C4-2B (cell line): ENCODE measurements at regions not wholly inside any gene's neighbourhood (a gene's known extent, or its start where the extent isn't known, plus 50 kb on each side); places are given as distances from the start of the nearest gene placed in this dataset.

Source experiments
- ZFX ChIP-seq: fragments of 450-650 bp; IDR thresholded peaks from 2 replicates; pipeline ENCODE4 v1.6.1; 2017
- TF ChIP-seq, protein P1 (sequence below): fragments of 450-650 bp; conservative IDR thresholded peaks from 2 replicates; pipeline ENCODE4 v1.5.1; 2017; ENCODE audit warnings: mild to moderate bottlenecking

DNA sequence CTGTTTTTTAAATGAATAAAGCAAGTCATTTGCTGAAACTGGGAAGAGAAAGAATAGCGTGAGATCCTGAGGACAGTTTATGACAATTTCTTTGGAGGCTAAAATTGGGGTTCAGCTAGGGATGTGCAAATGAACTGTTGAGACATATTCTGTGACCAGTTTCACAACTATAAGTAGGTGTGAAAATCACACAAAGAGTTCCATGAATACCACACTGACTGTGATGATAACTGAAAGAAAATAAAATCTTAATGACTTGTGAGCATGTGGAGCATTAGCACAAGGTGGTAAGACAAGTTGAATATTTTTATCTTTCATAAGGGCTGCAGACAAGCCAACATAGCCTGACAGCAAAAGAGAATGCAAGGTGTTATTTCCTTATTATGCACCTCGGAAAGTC is 61.1 kb upstream of the PDGFD start:
- TF ChIP-seq, protein P1, sequence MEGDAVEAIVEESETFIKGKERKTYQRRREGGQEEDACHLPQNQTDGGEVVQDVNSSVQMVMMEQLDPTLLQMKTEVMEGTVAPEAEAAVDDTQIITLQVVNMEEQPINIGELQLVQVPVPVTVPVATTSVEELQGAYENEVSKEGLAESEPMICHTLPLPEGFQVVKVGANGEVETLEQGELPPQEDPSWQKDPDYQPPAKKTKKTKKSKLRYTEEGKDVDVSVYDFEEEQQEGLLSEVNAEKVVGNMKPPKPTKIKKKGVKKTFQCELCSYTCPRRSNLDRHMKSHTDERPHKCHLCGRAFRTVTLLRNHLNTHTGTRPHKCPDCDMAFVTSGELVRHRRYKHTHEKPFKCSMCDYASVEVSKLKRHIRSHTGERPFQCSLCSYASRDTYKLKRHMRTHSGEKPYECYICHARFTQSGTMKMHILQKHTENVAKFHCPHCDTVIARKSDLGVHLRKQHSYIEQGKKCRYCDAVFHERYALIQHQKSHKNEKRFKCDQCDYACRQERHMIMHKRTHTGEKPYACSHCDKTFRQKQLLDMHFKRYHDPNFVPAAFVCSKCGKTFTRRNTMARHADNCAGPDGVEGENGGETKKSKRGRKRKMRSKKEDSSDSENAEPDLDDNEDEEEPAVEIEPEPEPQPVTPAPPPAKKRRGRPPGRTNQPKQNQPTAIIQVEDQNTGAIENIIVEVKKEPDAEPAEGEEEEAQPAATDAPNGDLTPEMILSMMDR, result no peak
- no peak for TF ChIP-seq ZFX
